RWPE1 (cell line): ENCODE measurements at regions not wholly inside any gene's neighbourhood (a gene's known extent, or its start where the extent isn't known, plus 50 kb on each side); places are given as distances from the start of the nearest gene placed in this dataset.

Source experiments
- CTCF ChIA-PET: fragments of 350-600 bp; sonication (Branson Sonifier 250); formaldehyde crosslinking; extraction: SDS; loops from one replicate; lab custom pipeline; 2021; lab: Yijun Ruan, JAX
- POLR2A ChIA-PET: fragments of 400-600 bp; formaldehyde crosslinking; extraction: SDS; loops from one replicate; lab custom pipeline; 2020; ENCODE audit warnings: antibody characterized with exemption; ENCODE audit not compliant: low non-redundant PET; lab: Yijun Ruan, JAX
- DNase-seq: peaks from one replicate; pipeline ENCODE4 v3.0.0; 2012; ENCODE audit warnings: low spot score
- H3K27ac ChIP-seq: fragments of 450-650 bp; 2 replicates; pipeline ENCODE4 v1.5.1; 2017
- CTCF ChIP-seq: fragments of 450-650 bp; conservative IDR thresholded peaks from 2 replicates; pipeline ENCODE4 v1.5.1; 2017; ENCODE audit warnings: low read depth, mild to moderate bottlenecking

GRCh38 chr10:118537623-118538022, 57.8 kb downstream of the PRLHR start:
- POLR2A ChIA-PET, result no interaction called here
- H3K27ac ChIP-seq, result no peak overlapping the region
- CTCF ChIA-PET, result no interaction called here

GRCh38 chr10:118534136-118534535, 61.3 kb downstream of the PRLHR start:
- no peak overlapping the region for H3K27ac ChIP-seq
- DNase-seq, result no peak
- ChIA-PET CTCF (interaction anchor here (2.9 kb wide), 1 partner anchor 10 kb away, joined by 11 read pairs; no protein-coding TSS in a partner anchor), POLR2A (no interaction called here)
- TF ChIP-seq CTCF, result no peak

More at GRCh38 chr10:118537623-118538022, 57.8 kb downstream of the PRLHR start:
- no peak for DNase-seq
- TF ChIP-seq CTCF, result no peak

GRCh38 chr10:118531105-118531852, 64.2 kb downstream of the PRLHR start:
- ChIA-PET POLR2A (no interaction called here), CTCF (interaction anchor here (1.0 kb wide), 1 partner anchor 9 kb away, joined by 3 read pairs; no protein-coding TSS in a partner anchor)

GRCh38 chr10:118528426-118528825, 67.0 kb downstream of the PRLHR start:
- POLR2A ChIA-PET, result no interaction called here
- TF ChIP-seq CTCF, result no peak
- CTCF ChIA-PET, result interaction anchor here (0.6 to 0.8 kb wide), 2 partner anchors 14 to 16 kb away, joined by 3 read pairs; no protein-coding TSS in a partner anchor
- no peak overlapping the region for H3K27ac ChIP-seq
- DNase-seq, result no peak

More at GRCh38 chr10:118531105-118531852, 64.2 kb downstream of the PRLHR start:
- H3K27ac ChIP-seq, result no peak overlapping the region
- DNase-seq, result no peak
- TF ChIP-seq CTCF, result no peak

- POLR2A ChIA-PET, result no interaction called here
- no peak for TF ChIP-seq CTCF
- peak; percentile 81 for DNase-seq
- peak overlapping the region; percentile 86 for H3K27ac ChIP-seq
- CTCF ChIA-PET, result interaction anchor here (1.4 kb wide), 1 partner anchor 64 kb away, joined by 6 read pairs; no protein-coding TSS in a partner anchor
These were observed 71.7 kb downstream of the PRLHR start for GRCh38 chr10:118523775-118524174.

- TF ChIP-seq CTCF, result no peak
- CTCF ChIA-PET, result interaction anchor here (0.7 to 1.6 kb wide), 5 partner anchors 8 to 64 kb away, joined by 3 to 6 read pairs (median 3); no protein-coding TSS in a partner anchor
- DNase-seq, result peak; percentile 95
- POLR2A ChIA-PET, result no interaction called here
- H3K27ac ChIP-seq, result peak overlapping the region; percentile 86
These were observed 72.5 kb downstream of the PRLHR start for GRCh38 chr10:118522791-118523498.
